ENCODE measurements at regions not wholly inside any gene's neighbourhood (a gene's known extent, or its start where the extent isn't known, plus 50 kb on each side); places are given as distances from the start of the nearest gene placed in this dataset.
A peak's percentile ranks its signal among the peaks of the same experiment; 100 is the strongest.

- Histone ChIP-seq H3K36me3 (ENCODE audit: control insufficient read depth in 2 of 2, insufficient read depth in 2 of 2, low read length in 1 of 2) (no peaks in the 10 kb centered on the region), H3K9me3 (replicated peaks; ENCODE audit: control insufficient read depth, insufficient read depth, low read length) (no peaks in the 10 kb centered on the region), H3K4me3 (no peak overlapping the region), H4K20me1 (ENCODE audit: control insufficient read depth, insufficient read depth) (no peaks in the 10 kb centered on the region), H3K27me3 (replicated peaks in 1 of 2; ENCODE audit: control insufficient read depth in 2 of 2, insufficient read depth in 2 of 2, low read length in 1 of 2) (no peaks in the 10 kb centered on the region), H3K27ac (ENCODE audit: control insufficient read depth, insufficient read depth) (no peak overlapping the region), H3K4me2 (ENCODE audit: control insufficient read depth, insufficient read depth) (no peak overlapping the region), H3K9ac (ENCODE audit: control insufficient read depth, insufficient read depth, low read length) (no peak overlapping the region), H3K79me2 (ENCODE audit: control insufficient read depth, insufficient read depth, low read length) (no peaks in the 10 kb centered on the region), H3K4me1 (ENCODE audit: control insufficient read depth, insufficient read depth, low read length) (no peaks in the 10 kb centered on the region), H2AFZ (ENCODE audit: control insufficient read depth, low read depth, low read length) (no peak overlapping the region)
- DNase-seq (ENCODE audit: low read depth, low spot score), result no peak
- in situ Hi-C loops (cut with MboI) (no loop called here), intact Hi-C loops (cut with micrococcal nuclease; ENCODE audit: unreplicated experiment) (no loop called here)
- CTCF ChIA-PET, result no interaction called here
- WGBS (ENCODE audit: insufficient coverage, insufficient replicate concordance, low lambda C conversion rate, missing lambda C conversion rate), result 16% methylated on average over 6 of the region's 6 CpGs
- POLR2A ChIA-PET, result no interaction called here
- SMC1A ChIA-PET (ENCODE audit: uncharacterized antibody, unreplicated experiment), result interaction anchor here (1.2 kb wide), 1 partner anchor 9 kb away, joined by 4 read pairs; no protein-coding TSS in a partner anchor
- RAD21 ChIA-PET (ENCODE audit: unreplicated experiment), result no interaction called here
- BruUV-seq (replicated peaks), result no TSS peak
- FAIRE-seq, result no peak
- TF ChIP-seq HDGF (IDR thresholded peaks at IDR 0.05) (no peak), RELA (IDR thresholded peaks at IDR 0.05; ENCODE audit: borderline replicate concordance, partially characterized antibody) (no peak), SREBF2 (IDR thresholded peaks at IDR 0.05; ENCODE audit: low read length) (no peak), SUPT20H (IDR thresholded peaks at IDR 0.05; ENCODE audit: borderline replicate concordance, control insufficient read depth, low read depth, low read length) (no peak), SP1 (IDR thresholded peaks at IDR 0.05; ENCODE audit: low read depth, low read length) (no peak), BHLHE40 (IDR thresholded peaks at IDR 0.05; ENCODE audit: borderline replicate concordance in 1 of 2, low read depth in 2 of 2, low read length in 1 of 2) (no peak)
- ATAC-seq, result no peak
These were observed 466.4 kb downstream of the STIM2 start for GRCh38 chr4:27326991-27327390.

GRCh38 chr4:27327421-27328181 is 467.0 kb downstream of the STIM2 start:
- no peaks in the 10 kb centered on the region for H3K27me3 ChIP-seq (replicated peaks in 1 of 2; ENCODE audit: control insufficient read depth in 2 of 2, insufficient read depth in 2 of 2, low read length in 1 of 2)
- H3K36me3 ChIP-seq (ENCODE audit: control insufficient read depth in 2 of 2, insufficient read depth in 2 of 2, low read length in 1 of 2), result no peaks in the 10 kb centered on the region
- BruUV-seq (replicated peaks), result no TSS peak
- CTCF ChIA-PET, result interaction anchor here (1.0 kb wide), 1 partner anchor 280 kb away, joined by 3 read pairs; no protein-coding TSS in a partner anchor
- no peak overlapping the region for H2AFZ ChIP-seq (ENCODE audit: control insufficient read depth, low read depth, low read length)
- no peaks in the 10 kb centered on the region for H3K9me3 ChIP-seq (replicated peaks; ENCODE audit: control insufficient read depth, insufficient read depth, low read length)
- H3K9ac ChIP-seq (ENCODE audit: control insufficient read depth, insufficient read depth, low read length), result no peak overlapping the region
- H3K4me2 ChIP-seq (ENCODE audit: control insufficient read depth, insufficient read depth), result no peak overlapping the region
- in situ Hi-C loops (cut with MboI), result no loop called here
- WGBS (ENCODE audit: insufficient coverage, insufficient replicate concordance, low lambda C conversion rate, missing lambda C conversion rate), result 31% methylated on average over 5 of the region's 5 CpGs
- no peak overlapping the region for H3K4me3 ChIP-seq
- DNase-seq (ENCODE audit: low read depth, low spot score) (no peak), ATAC-seq (peak; percentile 76), FAIRE-seq (no peak)
- H4K20me1 ChIP-seq (ENCODE audit: control insufficient read depth, insufficient read depth), result no peaks in the 10 kb centered on the region
- peak; percentile 71 for TF ChIP-seq ATF7 (IDR thresholded peaks at IDR 0.05; ENCODE audit: low read depth)
- TF ChIP-seq CHD1 (IDR thresholded peaks at IDR 0.05; ENCODE audit: low read depth, low read length), result no peak
- TF ChIP-seq NR2C2 (IDR thresholded peaks at IDR 0.05; ENCODE audit: borderline replicate concordance, control insufficient read depth, insufficient read length, low read depth), result no peak
- TF ChIP-seq SREBF2 (IDR thresholded peaks at IDR 0.05; ENCODE audit: low read length), result no peak
- intact Hi-C loops (cut with micrococcal nuclease; ENCODE audit: unreplicated experiment), result no loop called here
- SMC1A ChIA-PET (ENCODE audit: uncharacterized antibody, unreplicated experiment), result interaction anchor here (1.2 kb wide), 1 partner anchor 9 kb away, joined by 4 read pairs; no protein-coding TSS in a partner anchor
- no peaks in the 10 kb centered on the region for H3K79me2 ChIP-seq (ENCODE audit: control insufficient read depth, insufficient read depth, low read length)
- POLR2A ChIA-PET, result no interaction called here
- H3K4me1 ChIP-seq (ENCODE audit: control insufficient read depth, insufficient read depth, low read length), result no peaks in the 10 kb centered on the region
- H3K27ac ChIP-seq (ENCODE audit: control insufficient read depth, insufficient read depth), result no peak overlapping the region
- RAD21 ChIA-PET (ENCODE audit: unreplicated experiment), result no interaction called here

All from GM12878 (cell line).